SKM-1 treated with dmso at 0.1 percent for 144 hours (cell line): ENCODE measurements at regions not wholly inside any gene's neighbourhood (a gene's known extent, or its start where the extent isn't known, plus 50 kb on each side); places are given as distances from the start of the nearest gene placed in this dataset.
"Not testable (repeated sequence)": the region's sequence is repeated elsewhere in the genome, so short reads cannot be mapped to it uniquely, and the experiment has no call there.

Experiments used
- DNase-seq: peaks from one replicate; lab custom pipeline; 2025; ENCODE audit not compliant: unreplicated experiment; lab: John Stamatoyannopoulos, UW

DNA sequence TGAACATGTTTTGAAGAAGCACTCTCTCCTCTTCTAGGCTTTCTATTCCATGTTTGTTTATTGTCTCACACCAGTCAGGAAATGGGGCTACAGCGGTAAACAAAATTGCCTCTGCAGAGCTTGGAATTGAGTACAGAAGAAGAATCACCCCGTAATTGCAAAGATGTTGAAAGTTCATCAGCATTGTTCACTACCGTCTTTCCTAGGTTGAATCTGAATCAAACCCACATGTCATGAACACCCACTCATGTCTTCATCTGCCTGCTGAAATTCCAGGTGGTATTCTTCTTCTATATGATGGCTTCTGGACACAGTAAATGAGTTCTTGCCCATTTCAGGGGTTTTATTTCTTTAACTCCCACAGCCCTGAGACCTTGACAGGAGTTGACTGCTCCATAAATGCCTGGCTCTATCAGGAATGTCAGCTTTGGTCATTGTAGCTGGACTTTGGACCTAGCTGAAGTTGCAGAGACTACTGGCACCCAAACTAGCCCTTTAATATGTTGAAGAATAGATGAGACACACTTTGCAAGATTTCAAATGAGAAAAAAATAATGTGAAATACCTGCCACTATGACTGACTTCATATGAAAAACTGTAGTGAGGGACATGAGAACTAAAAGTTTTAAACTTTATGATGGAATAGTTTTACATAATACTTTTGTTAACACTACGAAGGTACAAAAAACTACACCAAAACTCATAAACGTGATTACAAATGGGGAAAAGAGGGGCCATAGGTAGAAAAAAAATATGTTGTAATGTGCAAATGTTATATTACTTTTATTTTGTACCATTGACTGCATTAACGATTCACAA, 1235.3 kb upstream of the ZEB2 start:
- no peak for DNase-seq

DNA sequence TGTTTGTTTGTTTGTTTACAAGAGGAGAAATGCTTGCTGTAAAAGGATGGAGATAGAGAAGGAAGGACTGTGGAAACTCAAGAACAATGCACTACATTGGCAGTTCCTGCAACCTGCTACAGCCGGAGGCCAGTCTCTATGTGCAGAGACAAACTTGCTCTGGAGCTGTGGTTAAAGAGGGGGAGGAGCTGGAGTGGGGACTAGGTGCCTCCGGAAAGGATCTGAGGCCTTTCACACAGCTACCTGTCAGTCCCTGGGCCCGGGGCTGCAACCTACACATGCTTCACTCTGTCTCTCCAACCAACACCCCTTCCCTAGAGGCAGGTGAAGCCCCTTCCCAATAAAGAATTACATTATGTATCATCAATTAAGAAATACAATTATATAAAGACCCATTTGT, 1234.0 kb upstream of the ZEB2 start:
- DNase-seq, result no peak

DNA sequence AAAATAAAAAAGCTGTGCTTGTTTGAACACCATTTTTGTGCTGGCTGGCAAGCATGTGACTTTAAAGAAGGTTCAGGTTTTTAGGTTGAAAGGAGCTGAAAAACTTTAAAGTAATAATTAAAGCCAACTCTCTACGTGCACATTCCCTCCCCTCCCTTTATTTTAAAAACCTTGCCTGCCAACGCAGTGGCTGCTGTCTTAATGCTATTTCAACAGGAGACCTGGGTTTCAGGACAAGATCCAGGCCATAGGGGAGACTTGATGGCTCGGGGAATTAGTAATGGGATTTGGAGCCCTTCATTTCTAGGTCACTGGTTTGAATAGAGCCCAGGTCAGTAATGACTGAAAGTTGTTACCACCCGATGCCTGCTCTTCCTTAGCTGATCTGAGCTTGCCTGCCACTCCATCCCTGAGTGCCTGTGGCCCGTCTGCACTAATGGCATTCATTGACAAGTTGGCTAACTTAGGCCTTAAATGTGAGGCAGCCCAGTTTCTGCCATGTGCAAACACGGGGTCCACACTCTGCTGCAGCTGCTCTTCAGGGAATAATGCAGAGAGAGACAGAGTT, 1233.2 kb upstream of the ZEB2 start:
- DNase-seq, result no peak

DNA sequence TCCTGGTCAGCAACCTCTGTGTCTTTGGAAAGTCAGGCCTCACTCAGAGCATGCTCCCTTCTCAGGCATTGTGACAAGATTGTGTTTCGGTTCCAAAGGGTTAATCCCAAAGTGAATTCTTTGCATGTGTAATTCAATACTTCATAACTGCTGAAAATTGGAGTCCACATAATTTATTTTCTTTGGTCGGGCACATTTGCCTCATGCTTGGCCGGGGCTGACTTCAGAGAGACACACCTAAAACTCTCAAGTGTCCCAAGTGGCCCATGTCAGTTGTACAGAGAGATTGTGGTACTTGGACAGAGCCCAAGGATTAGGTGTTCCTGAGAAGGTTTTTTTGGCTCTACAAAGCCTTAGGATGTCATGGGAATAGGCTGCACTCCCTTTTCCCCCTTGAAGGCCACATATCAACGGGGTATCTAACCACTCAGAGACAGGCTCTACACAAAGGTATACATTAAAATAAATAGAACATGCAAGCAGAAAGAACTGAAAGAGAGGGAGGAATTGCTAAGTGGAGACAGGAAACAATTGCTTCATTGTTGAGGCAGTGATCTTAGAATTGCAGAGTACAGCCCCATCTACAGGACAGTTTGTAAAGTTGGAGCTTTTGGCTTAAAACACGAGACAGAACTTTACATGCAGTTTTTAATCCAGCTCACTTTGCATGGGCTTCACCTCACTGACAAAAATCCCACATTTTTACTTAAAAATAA, 1232.3 kb upstream of the ZEB2 start:
- DNase-seq, result peak; percentile 77

DNA sequence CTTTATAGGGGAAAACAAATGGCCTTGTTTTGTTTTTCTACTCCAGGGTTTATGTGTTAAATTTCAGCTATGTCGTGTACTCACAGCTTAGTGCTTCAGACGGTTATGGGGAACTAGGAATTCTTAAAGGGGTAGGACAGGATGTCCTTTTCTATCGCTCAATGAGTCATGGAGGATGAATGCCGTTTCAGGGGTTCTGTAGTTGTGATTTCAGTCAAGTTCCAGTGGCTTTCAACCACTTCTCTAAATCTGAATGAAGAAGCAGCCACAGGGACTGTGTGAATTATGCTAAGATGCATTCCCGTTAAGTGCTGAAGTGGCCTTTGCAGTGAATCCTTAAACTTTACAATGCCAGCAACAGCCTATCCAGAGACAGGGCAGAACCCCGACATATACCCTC, 1231.7 kb upstream of the ZEB2 start:
- peak; percentile 95 for DNase-seq

DNA sequence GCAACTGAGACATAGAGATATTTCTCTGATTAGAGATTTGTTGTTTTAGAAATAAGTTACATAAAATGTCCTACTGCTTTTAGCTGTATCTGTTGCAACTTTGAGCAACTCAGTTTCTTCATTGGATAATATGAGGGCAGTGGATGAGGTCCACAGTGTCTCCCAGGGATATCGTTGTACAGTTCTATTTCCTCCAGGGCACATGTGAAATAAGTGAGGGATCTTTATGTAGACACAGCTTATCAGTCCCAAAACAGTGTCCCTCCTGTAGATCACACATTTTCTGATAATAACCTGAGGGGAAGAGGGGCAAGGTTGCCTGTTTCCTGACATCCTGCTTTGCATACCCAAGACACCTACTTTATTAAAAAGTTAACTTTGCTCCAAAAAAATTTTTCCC, 1231.2 kb upstream of the ZEB2 start:
- DNase-seq, result no peak

DNA sequence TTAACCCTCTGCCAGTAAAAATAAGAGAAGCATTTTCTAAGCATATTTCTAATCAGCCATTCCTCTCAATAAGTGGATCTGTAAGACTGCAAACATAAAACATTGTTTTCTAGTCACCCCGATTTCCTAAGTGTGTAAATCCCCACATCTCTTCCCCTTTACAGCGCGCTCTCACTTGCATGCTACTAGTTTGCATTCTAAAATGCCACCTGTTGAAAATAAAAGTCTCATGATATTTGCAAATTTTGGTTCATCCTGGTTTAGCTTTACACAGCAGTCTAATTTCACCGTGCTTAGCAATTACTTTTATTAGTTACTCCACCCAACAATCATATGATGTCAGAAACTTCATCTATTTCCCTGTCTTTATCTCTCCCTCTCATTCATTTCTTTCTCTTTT, 1230.7 kb upstream of the ZEB2 start:
- DNase-seq, result no peak

DNA sequence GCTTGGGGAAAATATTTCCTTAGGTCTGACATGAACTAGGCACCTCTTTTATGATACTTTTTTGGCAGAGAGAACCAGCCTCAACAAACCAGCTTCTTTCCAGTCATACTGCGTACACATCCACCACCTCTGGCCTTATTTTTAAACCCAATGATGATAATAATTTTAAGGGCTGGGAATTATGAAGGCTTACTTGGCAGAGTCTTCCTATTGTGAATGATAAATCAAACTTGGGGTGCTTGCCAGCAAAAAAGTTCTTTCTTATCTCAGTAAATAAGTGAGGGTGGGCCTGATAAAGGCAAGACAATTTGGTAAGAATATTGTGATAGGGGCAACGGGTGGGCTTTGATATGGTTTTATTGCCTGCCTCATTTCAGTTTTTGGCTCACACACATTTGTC, 1230.2 kb upstream of the ZEB2 start:
- no peak for DNase-seq

DNA sequence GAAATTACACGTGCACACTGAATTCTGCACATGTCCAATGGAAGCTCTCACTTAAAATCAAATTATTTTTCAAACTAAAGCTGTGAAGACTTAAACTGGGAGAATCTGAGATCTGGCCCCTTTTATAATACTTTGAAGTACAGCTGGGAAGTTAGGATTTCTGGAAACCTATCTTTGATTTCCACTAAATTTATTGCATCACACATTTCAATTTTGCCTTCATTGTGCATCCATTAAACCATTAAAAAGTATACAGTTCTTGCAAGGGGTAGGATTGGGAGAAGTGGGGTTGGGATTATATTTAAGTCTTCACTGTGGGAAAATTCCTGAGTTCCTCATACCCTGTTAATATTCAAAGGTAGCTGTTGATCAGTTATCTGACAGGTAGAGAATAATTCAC, 1229.6 kb upstream of the ZEB2 start:
- no peak for DNase-seq

DNA sequence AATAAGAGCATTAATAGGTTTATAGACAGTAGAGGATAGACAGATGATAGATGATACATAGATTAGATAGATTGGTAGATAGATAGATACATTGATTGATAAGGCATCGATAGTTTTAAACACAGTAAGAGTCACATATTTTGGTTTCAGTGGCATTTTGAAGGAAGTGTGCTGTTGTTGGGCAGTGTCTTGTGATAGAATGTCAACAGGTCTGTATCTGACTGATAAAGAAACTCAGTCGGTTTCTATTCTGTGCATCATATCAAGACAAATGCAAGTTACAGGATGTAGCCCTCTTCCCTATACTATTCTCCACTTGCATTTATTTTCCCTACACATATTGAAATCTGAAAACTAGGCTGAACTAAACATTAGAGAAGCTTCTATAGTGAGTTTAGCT, 1229.0 kb upstream of the ZEB2 start:
- no peak for DNase-seq

DNA sequence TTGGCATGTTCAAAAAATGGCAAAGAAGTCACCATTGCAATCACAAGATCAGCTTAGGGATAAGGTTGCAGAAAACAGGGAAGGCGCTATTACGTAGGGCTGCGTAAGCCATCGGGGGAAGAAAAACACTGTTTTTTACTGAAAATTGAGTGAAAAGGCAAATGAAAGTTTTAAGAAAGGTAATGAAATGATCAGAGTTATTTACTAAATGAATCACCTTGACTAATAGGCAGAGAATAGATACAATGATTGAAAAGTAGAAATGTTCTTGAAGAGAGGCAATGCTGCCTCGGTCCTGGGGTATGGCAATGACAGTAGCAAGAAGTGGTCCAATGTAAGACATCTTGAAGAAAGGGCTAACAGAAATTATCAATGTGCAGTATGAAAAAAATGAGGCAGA, 1227.8 kb upstream of the ZEB2 start:
- DNase-seq, result no peak

DNA sequence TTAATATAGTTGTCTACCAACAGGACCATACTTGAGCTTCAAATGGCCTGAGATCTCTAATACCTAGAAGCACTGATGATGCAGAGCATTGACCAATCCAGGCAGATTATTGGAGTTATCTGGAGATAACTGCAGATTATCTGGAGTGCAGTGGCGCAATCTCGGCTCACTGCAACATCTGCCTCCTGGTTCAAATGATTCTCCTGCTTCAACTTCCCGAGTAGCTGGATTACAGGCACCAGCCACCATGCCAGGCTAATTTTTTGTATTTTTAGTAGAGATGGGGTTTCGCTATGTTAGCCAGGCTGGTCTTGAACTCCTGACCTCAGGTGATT, 1225.4 kb upstream of the ZEB2 start:
- DNase-seq, result not testable (repeated sequence)

DNA sequence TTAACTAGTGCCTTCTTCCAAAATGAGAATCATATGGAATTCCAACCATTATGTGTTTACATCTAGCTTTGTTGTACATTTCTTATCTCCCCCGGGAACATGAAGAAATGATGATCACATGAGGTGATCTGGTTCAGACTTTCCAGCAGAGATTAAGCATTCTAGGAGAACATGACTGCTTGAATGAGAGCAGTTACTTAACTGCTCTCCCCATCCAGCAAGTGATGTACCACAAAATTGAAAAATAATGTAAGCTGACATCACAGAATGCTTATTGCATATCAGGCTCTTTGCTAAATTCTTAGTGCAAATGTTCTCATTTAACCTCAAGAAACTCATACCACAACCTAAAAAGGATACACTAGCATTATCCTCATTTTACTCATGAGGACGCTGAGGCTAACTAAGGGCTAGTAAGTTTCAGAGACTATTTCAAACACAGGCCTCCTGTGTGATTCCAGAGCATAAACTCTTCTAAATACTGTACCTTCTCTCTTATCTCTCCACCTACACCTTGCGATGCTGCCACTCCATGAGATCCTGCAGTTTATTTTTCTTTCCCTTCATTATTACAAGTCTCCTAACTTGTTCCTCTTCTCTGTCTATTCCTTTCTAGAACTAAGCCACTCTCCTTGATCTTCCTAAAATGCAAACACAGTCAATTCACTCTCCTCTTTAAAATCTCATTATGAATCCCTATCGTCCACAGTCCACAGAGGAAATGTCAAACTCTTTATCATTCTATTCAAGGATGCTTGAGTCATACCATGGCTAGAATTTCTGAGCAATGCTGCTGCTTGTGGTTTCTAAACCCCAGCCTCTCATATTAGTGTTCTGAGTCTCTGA, 1224.8 kb upstream of the ZEB2 start:
- peak; percentile 6 for DNase-seq

DNA sequence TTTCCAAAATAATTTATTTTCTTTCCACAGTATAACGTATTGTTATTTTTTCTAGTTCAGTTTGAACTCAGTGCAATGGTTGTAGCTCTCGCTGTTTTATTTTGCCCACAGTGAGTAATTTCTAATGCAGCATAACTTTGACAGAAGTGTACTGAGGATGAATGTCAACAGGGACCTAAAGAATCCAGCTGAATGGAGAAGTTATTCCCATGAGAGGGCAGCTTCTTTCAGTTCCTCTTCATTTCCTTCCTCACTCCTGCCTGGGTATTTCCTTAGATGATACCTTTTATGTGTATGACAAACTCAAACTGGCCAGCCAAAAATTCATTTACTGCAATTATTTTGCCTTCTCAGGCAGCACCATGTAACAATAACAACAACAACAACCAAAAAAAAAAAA, 1223.1 kb upstream of the ZEB2 start:
- DNase-seq, result peak; percentile 57

DNA sequence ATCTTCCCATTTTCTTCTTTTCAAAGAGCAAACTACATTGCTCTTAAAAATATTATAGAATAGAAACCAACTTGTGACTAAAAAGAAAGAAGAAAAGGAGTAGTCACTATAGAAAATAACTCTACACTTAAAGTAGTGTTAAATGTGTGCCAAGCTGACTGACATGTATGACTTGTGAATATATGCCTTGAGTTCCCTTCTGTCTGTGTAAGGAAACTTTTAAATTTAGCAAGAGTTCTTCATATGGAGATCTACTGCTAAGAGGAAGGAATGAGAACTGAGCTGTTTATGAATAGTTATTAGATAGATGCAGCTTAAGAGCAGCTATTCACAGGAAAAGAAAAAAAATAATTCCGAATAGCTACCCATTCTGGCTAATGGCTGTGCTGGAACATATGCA, 1221.7 kb upstream of the ZEB2 start:
- no peak for DNase-seq

DNA sequence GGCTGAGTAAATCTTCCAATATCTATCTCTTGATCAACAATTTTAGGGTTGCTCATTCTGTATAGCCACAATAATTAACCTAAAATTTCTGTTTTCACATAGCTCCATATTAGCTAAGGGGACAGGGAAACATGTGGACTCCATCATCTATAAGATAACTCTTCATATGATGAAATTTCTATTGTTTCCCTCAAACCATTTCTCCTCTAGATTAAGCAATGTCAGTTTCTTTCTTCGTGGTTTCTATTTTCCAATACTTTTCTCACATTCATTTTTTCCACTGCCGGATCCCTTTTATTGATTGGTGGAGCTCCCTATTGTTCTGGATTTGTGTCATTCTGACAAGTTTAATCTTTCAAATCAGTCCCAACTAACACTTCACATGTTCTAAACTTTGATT, 1221.3 kb upstream of the ZEB2 start:
- no peak for DNase-seq

DNA sequence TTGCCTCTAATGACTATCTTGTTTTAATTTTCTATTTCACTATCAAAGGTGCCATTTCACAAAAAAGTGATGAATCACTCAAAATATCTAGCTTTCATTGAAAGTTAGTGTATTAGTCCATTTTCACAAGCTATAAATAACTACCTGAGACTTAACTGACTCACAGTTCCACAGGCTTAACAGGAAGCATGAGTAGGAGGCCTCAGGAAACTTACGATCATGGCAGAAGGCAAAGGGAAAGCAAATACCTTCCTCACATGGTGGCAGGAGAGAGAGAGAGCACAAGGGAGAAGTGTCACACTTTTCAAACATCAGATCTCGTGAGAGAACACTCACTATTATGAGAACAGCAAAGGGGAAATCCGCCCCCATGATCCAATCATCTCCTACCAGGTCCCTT, 1220.4 kb upstream of the ZEB2 start:
- no peak for DNase-seq

DNA sequence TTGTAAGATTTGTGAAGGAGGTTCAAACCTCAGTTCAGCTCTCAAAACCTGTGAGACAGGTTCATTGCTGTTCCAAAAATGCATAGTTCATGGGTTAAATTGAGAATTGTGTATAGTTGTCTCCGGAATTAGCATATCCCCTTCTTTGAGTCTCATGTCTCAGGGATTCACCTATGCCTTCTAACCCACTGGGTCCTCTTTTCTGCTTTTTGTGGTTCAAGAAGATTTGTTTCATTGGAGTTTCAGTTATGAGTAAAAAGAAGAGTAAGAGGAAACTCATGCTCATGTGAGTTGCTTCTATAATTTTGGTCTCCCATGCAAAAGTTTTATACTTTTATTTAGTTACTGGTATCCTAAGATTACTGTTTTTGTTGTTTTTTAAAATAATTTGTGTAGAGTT, 1219.8 kb upstream of the ZEB2 start:
- DNase-seq, result no peak

DNA sequence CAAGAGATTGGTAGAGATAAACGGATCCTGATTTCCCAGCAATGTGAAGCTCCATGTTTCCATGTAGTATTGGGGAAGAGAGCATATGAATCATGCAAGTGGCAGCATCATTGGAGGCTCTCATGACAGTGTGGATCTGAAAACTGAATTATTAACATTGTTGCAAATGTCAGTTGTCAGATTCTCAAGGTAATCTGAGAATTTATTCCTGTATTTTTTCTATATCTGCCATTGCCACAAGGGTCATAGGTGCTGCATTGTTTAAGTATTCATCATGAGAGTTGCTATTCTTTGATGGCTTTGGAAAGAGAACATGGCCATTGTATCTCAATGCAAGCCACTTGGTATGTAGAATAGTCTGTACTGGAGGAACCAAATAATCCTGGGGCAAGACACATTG, 1217.0 kb upstream of the ZEB2 start:
- no peak for DNase-seq

DNA sequence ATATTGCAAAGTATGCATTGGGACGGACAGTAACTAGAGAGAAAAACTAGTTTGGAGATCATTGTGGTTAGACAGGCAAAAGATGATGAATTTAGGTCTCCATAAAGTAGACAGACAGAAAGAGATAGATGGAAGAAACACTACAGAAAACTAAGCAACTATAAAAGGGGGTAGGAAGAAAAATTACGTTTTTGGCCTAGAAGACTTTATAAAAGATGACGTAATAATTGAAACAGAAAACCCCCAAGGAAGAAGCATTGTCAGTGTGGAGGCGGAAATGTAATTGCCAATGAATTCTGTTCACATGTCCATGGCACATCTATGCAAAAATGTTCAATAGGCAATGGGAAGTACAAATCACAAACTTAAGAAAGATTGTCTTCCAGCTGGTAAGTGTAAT, 1211.5 kb upstream of the ZEB2 start:
- no peak for DNase-seq

DNA sequence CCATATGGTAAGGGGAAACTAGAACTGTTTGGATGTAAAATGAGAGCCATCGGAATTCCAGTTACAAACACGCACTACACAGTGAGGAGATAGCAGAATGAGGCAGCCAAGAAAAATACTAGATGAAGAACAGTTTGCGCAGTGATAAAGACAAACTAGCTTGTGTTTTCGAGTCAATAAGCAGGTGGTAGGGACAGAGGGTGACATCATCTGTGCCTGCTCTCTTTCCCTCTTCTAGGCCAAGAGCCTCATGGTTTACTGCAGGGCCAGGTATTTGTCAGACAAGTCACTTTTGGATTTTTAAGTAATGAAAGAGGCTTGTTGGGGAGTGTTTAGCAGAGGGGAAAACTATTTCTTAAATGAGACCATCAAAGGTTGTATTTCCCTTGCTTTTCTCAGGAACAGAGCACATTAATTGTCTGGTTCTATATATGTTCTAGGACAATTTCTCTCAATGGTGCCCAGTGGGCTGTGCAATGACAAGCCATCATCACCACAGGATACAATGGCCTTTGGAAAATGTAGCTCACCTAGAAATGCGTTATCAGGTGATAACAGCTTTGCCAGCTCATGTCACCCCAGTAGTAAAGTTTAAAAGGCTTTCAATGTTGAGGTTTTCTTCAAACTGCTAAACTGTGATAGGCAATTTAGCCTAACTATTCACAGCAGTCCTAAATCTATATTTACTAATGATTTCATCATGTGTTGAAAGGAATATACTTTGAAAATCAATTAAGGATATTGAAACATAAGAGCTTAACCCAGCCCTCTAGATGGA, 1210.3 kb upstream of the ZEB2 start:
- DNase-seq, result no peak
